KMS-11 (cell line): ENCODE measurements at regions not wholly inside any gene's neighbourhood (a gene's known extent, or its start where the extent isn't known, plus 50 kb on each side); places are given as distances from the start of the nearest gene placed in this dataset.

Source experiments
- H2AFZ ChIP-seq: fragments of 200-600 bp; sonication (generic); 2 replicates; pipeline ENCODE4 v1.6.1; 2016; ENCODE audit warnings: antibody characterized with exemption, mixed run types, low read depth
- H3K27ac ChIP-seq: fragments of 200-600 bp; sonication (generic); 2 replicates; pipeline ENCODE4 v1.6.1; 2016; ENCODE audit warnings: mild to moderate bottlenecking, mixed run types
- H3K27me3 ChIP-seq: fragments of 200-600 bp; sonication (generic); 2 replicates; pipeline ENCODE4 v1.6.1; 2017; ENCODE audit warnings: mild to moderate bottlenecking, low read depth, mixed run types, moderate library complexity; ENCODE audit not compliant: insufficient read depth
- H3K36me3 ChIP-seq: fragments of 200-600 bp; sonication (generic); 2 replicates; pipeline ENCODE4 v1.6.1; 2017; ENCODE audit warnings: mild to moderate bottlenecking, mixed run types; ENCODE audit not compliant: insufficient read depth
- H3K4me1 ChIP-seq: fragments of 200-600 bp; sonication (generic); 2 replicates; pipeline ENCODE4 v1.6.1; 2016; ENCODE audit warnings: mild to moderate bottlenecking, low read depth, mixed run types; ENCODE audit not compliant: poor library complexity, severe bottlenecking
- H3K4me2 ChIP-seq: fragments of 200-600 bp; sonication (generic); 2 replicates; pipeline ENCODE4 v1.7.0; 2016; ENCODE audit warnings: mild to moderate bottlenecking, mixed run types
- H3K4me3 ChIP-seq: fragments of 200-600 bp; sonication (generic); IDR thresholded peaks from 2 replicates; pipeline ENCODE4 v1.6.1; 2017; ENCODE audit warnings: low read depth, low read length, mixed read lengths; ENCODE audit not compliant: insufficient read depth
- H3K79me2 ChIP-seq: fragments of 200-600 bp; sonication (generic); 2 replicates; pipeline ENCODE4 v1.6.1; 2016; ENCODE audit warnings: low read depth, mixed run types; ENCODE audit not compliant: insufficient read depth
- H3K9ac ChIP-seq: fragments of 200-600 bp; sonication (generic); 2 replicates; pipeline ENCODE4 v1.6.1; 2016; ENCODE audit warnings: mild to moderate bottlenecking, mixed run types
- H4K20me1 ChIP-seq: fragments of 200-600 bp; sonication (generic); 2 replicates; pipeline ENCODE4 v1.6.1; 2016; ENCODE audit warnings: mild to moderate bottlenecking, mixed run types; ENCODE audit not compliant: insufficient read depth
- TF ChIP-seq, protein P1 (sequence below): fragments of 200-600 bp; sonication (generic); conservative IDR thresholded peaks from 2 replicates; pipeline ENCODE4 v1.6.1; 2017; ENCODE audit warnings: low read depth, mild to moderate bottlenecking, antibody characterized with exemption, low read length, moderate library complexity, mixed read lengths

- Histone ChIP-seq H4K20me1 (no peaks in the 10 kb centered on the region), H3K4me1 (no peaks in the 10 kb centered on the region), H3K9ac (no peak overlapping the region), H2AFZ (no peak overlapping the region), H3K27ac (no peak overlapping the region), H3K4me3 (no peak overlapping the region), H3K36me3 (no peaks in the 10 kb centered on the region), H3K27me3 (no peaks in the 10 kb centered on the region), H3K79me2 (no peaks in the 10 kb centered on the region), H3K4me2 (no peak overlapping the region)
- TF ChIP-seq, protein P1, sequence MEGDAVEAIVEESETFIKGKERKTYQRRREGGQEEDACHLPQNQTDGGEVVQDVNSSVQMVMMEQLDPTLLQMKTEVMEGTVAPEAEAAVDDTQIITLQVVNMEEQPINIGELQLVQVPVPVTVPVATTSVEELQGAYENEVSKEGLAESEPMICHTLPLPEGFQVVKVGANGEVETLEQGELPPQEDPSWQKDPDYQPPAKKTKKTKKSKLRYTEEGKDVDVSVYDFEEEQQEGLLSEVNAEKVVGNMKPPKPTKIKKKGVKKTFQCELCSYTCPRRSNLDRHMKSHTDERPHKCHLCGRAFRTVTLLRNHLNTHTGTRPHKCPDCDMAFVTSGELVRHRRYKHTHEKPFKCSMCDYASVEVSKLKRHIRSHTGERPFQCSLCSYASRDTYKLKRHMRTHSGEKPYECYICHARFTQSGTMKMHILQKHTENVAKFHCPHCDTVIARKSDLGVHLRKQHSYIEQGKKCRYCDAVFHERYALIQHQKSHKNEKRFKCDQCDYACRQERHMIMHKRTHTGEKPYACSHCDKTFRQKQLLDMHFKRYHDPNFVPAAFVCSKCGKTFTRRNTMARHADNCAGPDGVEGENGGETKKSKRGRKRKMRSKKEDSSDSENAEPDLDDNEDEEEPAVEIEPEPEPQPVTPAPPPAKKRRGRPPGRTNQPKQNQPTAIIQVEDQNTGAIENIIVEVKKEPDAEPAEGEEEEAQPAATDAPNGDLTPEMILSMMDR = no peak
These were observed 766.4 kb downstream of the BCL11A start for GRCh38 chr2:59787095-59787494.

- H3K27me3 ChIP-seq = no peaks in the 10 kb centered on the region
- no peak overlapping the region for H3K9ac ChIP-seq
- H3K4me3 ChIP-seq = no peak overlapping the region
- no peaks in the 10 kb centered on the region for H4K20me1 ChIP-seq
- H3K4me1 ChIP-seq = no peaks in the 10 kb centered on the region
- no peak overlapping the region for H3K27ac ChIP-seq
- no peak overlapping the region for H2AFZ ChIP-seq
- no peak overlapping the region for H3K4me2 ChIP-seq
- no peaks in the 10 kb centered on the region for H3K36me3 ChIP-seq
- no peaks in the 10 kb centered on the region for H3K79me2 ChIP-seq
- TF ChIP-seq, protein P1 = no peak
These were observed 766.8 kb downstream of the BCL11A start for GRCh38 chr2:59786684-59787083.

DNA sequence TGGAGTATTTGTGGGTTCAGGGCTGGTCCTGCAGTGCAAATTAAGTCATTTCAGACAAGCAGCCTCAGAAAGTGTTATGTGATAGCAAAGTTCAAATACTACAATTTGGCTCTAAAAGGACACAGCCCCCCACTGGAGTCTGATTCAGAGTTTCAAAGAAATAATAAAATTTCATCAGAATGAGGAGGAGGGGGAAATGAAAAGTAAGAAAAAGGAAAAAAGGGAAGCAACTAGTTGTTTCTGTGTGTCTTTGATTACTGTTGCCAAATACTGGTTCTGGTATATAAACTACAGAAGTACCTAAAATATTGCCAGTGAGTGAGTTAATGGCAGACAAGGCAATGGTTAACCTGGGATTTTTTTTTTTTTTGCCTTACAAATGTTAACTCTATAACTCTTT lies 773.9 kb downstream of the BCL11A start:
- H4K20me1 ChIP-seq = no peaks in the 10 kb centered on the region
- no peak overlapping the region for H3K9ac ChIP-seq
- H3K27me3 ChIP-seq = no peaks in the 10 kb centered on the region
- TF ChIP-seq, protein P1 = no peak
- no peak overlapping the region for H3K4me2 ChIP-seq
- H3K79me2 ChIP-seq = no peaks in the 10 kb centered on the region
- H3K4me3 ChIP-seq = no peak overlapping the region
- H3K4me1 ChIP-seq = no peaks in the 10 kb centered on the region
- no peak overlapping the region for H3K27ac ChIP-seq
- no peak overlapping the region for H2AFZ ChIP-seq
- H3K36me3 ChIP-seq = no peaks in the 10 kb centered on the region

GRCh38 chr2:59777120-59777519 lies 776.3 kb downstream of the BCL11A start:
- Histone ChIP-seq H3K79me2 (no peaks in the 10 kb centered on the region), H3K27me3 (no peaks in the 10 kb centered on the region), H3K4me1 (no peaks in the 10 kb centered on the region), H4K20me1 (no peaks in the 10 kb centered on the region), H2AFZ (no peak overlapping the region), H3K4me2 (no peak overlapping the region), H3K4me3 (no peak overlapping the region), H3K36me3 (no peaks in the 10 kb centered on the region), H3K27ac (no peak overlapping the region), H3K9ac (no peak overlapping the region)
- TF ChIP-seq, protein P1 = no peak

GRCh38 chr2:59776726-59777008 lies 776.8 kb downstream of the BCL11A start:
- H3K36me3 ChIP-seq = no peaks in the 10 kb centered on the region
- no peak overlapping the region for H3K4me3 ChIP-seq
- TF ChIP-seq, protein P1 = no peak
- H3K4me1 ChIP-seq = no peaks in the 10 kb centered on the region
- no peak overlapping the region for H3K4me2 ChIP-seq
- no peaks in the 10 kb centered on the region for H3K79me2 ChIP-seq
- no peak overlapping the region for H2AFZ ChIP-seq
- H3K27ac ChIP-seq = no peak overlapping the region
- H3K27me3 ChIP-seq = no peaks in the 10 kb centered on the region
- H4K20me1 ChIP-seq = no peaks in the 10 kb centered on the region
- H3K9ac ChIP-seq = no peak overlapping the region
